ENCODE measurements at regions not wholly inside any gene's neighbourhood (a gene's known extent, or its start where the extent isn't known, plus 50 kb on each side); places are given as distances from the start of the nearest gene placed in this dataset.
"Not testable (repeated sequence)": the region's sequence is repeated elsewhere in the genome, so short reads cannot be mapped to it uniquely, and the experiment has no call there.

GRCh38 chr1:229171934-229172333 is 99.0 kb upstream of the RAB4A start:
- DNase-seq (ENCODE audit: low spot score in 2 of 2): peak; percentile 69 to 75
- H3K4me1 ChIP-seq: no peaks in the 10 kb centered on the region
- H3K4me3 ChIP-seq: no peak overlapping the region
- peak overlapping the region in 1 of 2 donors; percentile 50 for H3K27ac ChIP-seq
- peak in 1 of 3 donors; percentile 30 for TF ChIP-seq POLR2AphosphoS5 (IDR thresholded peaks at IDR 0.05)
- TF ChIP-seq, protein P1, sequence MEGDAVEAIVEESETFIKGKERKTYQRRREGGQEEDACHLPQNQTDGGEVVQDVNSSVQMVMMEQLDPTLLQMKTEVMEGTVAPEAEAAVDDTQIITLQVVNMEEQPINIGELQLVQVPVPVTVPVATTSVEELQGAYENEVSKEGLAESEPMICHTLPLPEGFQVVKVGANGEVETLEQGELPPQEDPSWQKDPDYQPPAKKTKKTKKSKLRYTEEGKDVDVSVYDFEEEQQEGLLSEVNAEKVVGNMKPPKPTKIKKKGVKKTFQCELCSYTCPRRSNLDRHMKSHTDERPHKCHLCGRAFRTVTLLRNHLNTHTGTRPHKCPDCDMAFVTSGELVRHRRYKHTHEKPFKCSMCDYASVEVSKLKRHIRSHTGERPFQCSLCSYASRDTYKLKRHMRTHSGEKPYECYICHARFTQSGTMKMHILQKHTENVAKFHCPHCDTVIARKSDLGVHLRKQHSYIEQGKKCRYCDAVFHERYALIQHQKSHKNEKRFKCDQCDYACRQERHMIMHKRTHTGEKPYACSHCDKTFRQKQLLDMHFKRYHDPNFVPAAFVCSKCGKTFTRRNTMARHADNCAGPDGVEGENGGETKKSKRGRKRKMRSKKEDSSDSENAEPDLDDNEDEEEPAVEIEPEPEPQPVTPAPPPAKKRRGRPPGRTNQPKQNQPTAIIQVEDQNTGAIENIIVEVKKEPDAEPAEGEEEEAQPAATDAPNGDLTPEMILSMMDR (IDR thresholded peaks at IDR 0.05): no peak
- intact Hi-C loops (cut with DNase I; ENCODE audit: low total_unique reads): no loop called here
- H3K36me3 ChIP-seq: no peaks in the 10 kb centered on the region
- no peaks in the 10 kb centered on the region for H3K9me3 ChIP-seq
- H3K27me3 ChIP-seq: no peaks in the 10 kb centered on the region

GRCh38 chr1:229173491-229174476 is 97.1 kb upstream of the RAB4A start:
- H3K4me1 ChIP-seq; H3K9me3 ChIP-seq; H3K27ac ChIP-seq; H3K27me3 ChIP-seq; intact Hi-C loops (cut with DNase I; ENCODE audit: low total_unique reads); H3K36me3 ChIP-seq; H3K4me3 ChIP-seq; DNase-seq (ENCODE audit: low spot score in 2 of 2): not testable (repeated sequence)

DNA sequence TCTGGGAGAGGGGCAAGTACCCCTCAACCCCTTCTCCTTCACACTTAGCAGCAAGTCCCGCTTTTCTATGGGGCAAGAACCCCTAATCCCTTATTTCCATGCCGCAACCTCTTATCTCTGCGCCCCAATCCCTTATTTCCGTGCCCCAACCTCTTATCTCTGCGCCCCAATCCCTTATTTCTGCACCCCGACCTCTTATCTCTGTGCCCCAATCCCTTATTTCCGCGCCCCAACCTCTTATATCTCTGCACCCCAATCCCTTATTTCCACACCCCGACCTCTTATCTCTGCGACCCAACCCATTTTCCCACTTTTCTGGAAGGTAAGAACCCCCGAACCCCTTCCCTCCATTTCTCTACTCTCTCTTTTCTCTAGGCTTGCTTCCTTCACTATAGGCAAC is 95.6 kb upstream of the RAB4A start:
- H3K36me3 ChIP-seq; H3K4me3 ChIP-seq; DNase-seq (ENCODE audit: low spot score in 2 of 2); H3K9me3 ChIP-seq; intact Hi-C loops (cut with DNase I; ENCODE audit: low total_unique reads); H3K4me1 ChIP-seq; H3K27ac ChIP-seq; H3K27me3 ChIP-seq: not testable (repeated sequence)

GRCh38 chr1:229176457-229176856 is 94.5 kb upstream of the RAB4A start:
- H3K9me3 ChIP-seq; intact Hi-C loops (cut with DNase I; ENCODE audit: low total_unique reads): not testable (repeated sequence)
- peak in 1 of 2 donors; percentile 53 for DNase-seq (ENCODE audit: low spot score in 2 of 2)

DNA sequence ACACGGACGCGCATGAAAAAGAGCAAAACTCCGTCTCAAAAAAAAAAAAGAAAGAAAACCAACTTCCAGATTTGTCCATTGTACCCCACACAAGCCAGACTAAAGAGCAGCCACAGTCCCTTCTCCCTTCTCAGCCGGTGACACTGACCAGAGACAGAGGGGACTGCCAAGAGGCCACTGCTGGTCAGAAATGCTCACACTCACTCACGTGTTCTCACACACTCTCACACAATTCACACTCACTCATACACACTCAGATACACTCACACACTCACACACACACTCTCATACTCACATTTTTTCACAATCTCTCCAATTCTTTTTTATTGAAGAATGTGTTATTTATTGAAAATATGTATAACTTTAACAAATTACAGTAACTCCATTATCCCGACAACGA is 90.8 kb upstream of the RAB4A start:
- H3K27ac ChIP-seq: no peak overlapping the region
- H3K9me3 ChIP-seq: no peaks in the 10 kb centered on the region
- TF ChIP-seq POLR2A (IDR thresholded peaks at IDR 0.05) (no peak), POLR2AphosphoS5 (IDR thresholded peaks at IDR 0.05) (no peak)
- TF ChIP-seq, protein P1 (IDR thresholded peaks at IDR 0.05): no peak
- H3K4me3 ChIP-seq: no peak overlapping the region
- intact Hi-C loops (cut with DNase I; ENCODE audit: low total_unique reads): no loop called here
- H3K36me3 ChIP-seq: no peaks in the 10 kb centered on the region
- no peak for DNase-seq (ENCODE audit: low spot score in 2 of 2)
- no peaks in the 10 kb centered on the region for H3K27me3 ChIP-seq
- H3K4me1 ChIP-seq: no peaks in the 10 kb centered on the region

More at GRCh38 chr1:229176457-229176856, 94.5 kb upstream of the RAB4A start:
- H3K4me1 ChIP-seq, H3K4me3 ChIP-seq, H3K36me3 ChIP-seq, H3K27ac ChIP-seq, H3K27me3 ChIP-seq: not testable (repeated sequence)

GRCh38 chr1:229181419-229181818 is 89.5 kb upstream of the RAB4A start:
- Histone ChIP-seq H3K9me3 (no peaks in the 10 kb centered on the region), H3K27ac (no peak overlapping the region), H3K4me1 (no peaks in the 10 kb centered on the region), H3K36me3 (no peaks in the 10 kb centered on the region), H3K4me3 (no peak overlapping the region), H3K27me3 (no peaks in the 10 kb centered on the region)
- intact Hi-C loops (cut with DNase I; ENCODE audit: low total_unique reads): no loop called here
- no peak for DNase-seq (ENCODE audit: low spot score in 2 of 2)
- TF ChIP-seq, protein P1 (IDR thresholded peaks at IDR 0.05): no peak
- TF ChIP-seq POLR2A (IDR thresholded peaks at IDR 0.05) (no peak), POLR2AphosphoS5 (IDR thresholded peaks at IDR 0.05) (no peak)

Measured in breast epithelium (tissue), 4 donors.